SIG-M5 treated with dmso at 0.1 percent for 504 hours (cell line): ENCODE measurements at regions not wholly inside any gene's neighbourhood (a gene's known extent, or its start where the extent isn't known, plus 50 kb on each side); places are given as distances from the start of the nearest gene placed in this dataset.

Experiments used
- DNase-seq: peaks from one replicate; lab custom pipeline; 2025; ENCODE audit not compliant: unreplicated experiment; lab: John Stamatoyannopoulos, UW

DNA sequence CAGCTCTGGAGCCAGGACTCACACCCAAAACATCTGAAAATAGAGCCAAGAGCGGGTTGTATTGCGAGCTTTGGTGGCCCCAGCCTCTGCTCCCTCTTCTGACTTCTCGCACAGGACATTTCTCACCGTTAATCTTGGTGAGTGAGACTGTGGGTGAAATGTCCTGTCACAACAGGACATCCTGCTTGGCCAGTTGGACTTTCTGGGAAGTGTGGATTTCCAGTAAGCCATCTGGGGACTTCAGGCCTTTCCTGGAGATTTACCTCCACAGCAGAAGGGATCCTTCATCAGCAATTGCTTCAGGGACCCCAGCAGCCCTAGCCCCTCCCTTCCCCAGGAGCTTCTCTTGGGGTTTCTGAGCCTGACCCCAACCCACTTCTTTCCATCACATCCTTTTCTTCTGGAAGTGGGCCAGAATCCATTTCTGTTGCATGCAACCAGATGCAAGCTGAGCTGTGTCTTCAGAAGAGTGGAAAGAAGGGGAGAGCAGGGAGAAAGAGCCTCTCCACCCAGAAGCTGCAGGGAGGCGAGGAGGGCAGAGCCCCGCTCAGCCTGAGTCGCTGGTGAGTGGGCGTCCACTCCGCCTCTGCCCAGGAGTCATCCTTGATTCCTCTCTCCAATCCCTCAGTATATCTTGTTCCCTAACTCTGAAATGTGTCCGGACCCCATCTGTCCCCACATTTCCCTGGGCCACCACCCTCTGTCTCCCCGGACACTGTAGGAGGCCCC, 50.3 kb upstream of the GADD45G start:
- DNase-seq: no peak

DNA sequence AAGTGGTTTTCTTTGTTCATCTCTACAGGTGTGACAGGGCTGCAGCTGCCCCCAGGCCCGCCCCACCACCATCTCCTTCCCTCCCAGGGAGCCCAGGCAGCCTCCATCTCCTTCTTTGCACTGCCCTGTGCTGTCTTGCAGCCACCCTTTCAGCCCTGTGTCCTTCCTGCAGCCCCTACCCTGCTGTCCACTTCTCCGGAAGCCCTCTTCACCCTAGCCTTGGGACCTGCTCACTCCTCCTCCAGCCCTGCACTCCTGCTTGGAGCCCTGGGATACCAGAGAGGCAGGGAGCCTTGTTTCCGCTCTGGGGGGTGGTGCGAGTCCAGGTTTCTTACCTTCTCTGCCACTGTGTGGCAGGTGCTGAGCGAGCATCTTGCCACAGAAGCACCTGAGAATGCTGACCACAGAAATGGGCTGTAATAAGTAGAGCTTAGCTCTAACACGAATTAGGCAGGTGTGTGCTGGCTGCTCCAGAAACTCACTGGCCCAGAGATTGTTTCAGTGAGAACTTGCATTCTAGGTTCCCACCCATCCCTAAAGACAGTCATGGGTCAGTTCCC, 51.3 kb upstream of the GADD45G start:
- no peak for DNase-seq

DNA sequence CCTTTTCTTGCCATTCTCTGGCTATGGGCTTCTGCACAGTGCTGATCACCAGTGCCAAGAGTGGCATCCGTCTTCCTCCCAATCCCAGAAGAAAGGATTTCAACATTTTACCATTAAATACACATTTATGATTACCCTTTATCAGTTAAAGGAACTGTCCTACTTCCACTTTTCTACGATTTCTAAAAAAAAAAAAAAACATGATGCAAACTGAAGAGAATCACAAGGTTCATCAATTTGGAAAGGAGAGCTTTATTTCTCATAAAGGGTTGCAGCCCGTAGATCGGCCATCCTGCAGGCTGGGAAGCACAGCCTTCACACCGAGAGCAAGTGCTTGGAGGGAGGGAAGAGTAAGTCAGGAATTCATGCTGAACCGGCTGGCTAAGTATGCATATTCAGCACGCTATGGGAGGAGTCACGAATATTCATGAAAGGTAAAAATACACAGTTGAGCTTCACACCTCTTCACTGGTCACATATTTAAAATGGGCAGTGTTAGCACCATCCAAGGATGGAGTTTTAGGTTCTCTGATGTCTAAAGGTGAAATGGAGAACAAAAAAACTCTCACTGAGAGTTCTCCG, 52.5 kb upstream of the SEMA4D start:
- DNase-seq: no peak

DNA sequence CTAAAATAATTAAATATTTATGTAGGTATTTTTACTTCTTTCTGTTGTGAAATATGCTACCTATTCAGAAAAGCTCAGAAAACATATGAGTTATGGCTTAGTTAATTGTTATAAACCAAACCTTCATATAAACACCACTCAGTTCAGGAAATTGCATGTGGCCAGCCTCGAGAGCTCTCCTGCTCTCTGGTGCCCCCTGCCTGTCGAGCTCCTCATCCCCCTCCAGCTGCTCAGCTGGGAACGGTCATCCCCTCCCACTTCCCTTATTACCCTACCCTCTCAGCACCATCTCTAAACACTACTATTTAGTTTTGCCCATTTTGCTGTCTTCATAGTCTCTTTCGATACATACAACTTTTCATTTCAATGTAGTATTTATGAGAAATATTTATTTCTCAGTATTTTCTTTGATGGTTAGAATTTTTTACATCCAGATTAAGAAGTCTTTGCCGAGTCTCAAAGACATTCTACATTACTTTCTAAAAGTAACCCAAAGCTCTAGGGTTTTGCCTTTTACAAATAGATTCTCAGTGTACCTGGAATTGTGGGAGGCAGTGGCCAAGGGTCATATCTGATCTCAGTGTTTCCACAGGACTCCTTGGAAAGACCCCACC, 51.2 kb upstream of the SEMA4D start:
- peak; percentile 79 for DNase-seq

DNA sequence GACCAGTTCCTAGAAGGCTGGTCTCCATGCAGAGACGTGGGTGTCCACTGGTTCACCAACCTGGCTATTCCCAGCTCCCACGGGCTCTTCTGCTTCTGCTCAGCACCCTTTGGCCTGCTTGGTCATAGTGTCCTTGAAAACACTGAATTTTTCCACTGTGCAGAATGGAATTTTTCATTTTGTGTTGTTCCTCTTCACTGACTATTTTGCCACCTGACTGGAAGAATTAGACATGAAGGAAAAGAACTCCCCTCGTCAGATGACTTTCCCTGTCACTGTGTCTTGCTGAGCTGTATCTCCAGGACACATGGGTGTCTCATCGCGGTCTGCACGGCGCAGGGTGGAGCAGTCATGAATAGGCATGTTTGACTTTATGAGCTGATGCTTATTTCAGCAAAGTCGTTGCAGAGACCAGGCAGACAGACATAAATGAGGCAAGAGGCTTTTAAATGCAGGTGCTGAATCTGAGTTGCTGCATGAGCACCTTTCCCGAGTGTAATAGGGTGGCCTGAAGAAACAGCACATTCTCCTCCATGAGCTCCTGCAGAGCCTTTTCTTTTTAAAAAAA, 50.2 kb upstream of the SEMA4D start:
- no peak for DNase-seq
